Esophagus (tissue), 2 donors: ENCODE measurements at regions not wholly inside any gene's neighbourhood (a gene's known extent, or its start where the extent isn't known, plus 50 kb on each side); places are given as distances from the start of the nearest gene placed in this dataset.
"Not testable (repeated sequence)": the region's sequence is repeated elsewhere in the genome, so short reads cannot be mapped to it uniquely, and the experiment has no call there.

Experiments
- H3K27ac ChIP-seq, 2 donors: one replicate each; pipeline ENCODE4 v1.5.1; 2013; ENCODE audit warnings: low read depth in 2 of 2, mild to moderate bottlenecking in 2 of 2, inconsistent platforms in 1 of 2, low read length in 1 of 2, moderate library complexity in 1 of 2
- H3K27me3 ChIP-seq, 2 donors: one replicate each; pipeline ENCODE4 v1.6.1; 2013; ENCODE audit warnings: low read length in 2 of 2, control low read depth in 1 of 2, mild to moderate bottlenecking in 1 of 2; ENCODE audit not compliant: insufficient read depth in 2 of 2, control insufficient read depth in 1 of 2
- H3K36me3 ChIP-seq, 2 donors: one replicate each; pipeline ENCODE4 v1.6.1; 2013; ENCODE audit warnings: low read length in 1 of 2; ENCODE audit not compliant: control insufficient read depth in 2 of 2, insufficient read depth in 2 of 2
- H3K4me1 ChIP-seq, 2 donors: one replicate each; pipeline ENCODE4 v1.6.1; 2013; ENCODE audit warnings: low read length in 1 of 2; ENCODE audit not compliant: control insufficient read depth in 2 of 2, insufficient read depth in 2 of 2
- H3K4me3 ChIP-seq, 2 donors: one replicate each; pipeline ENCODE4 v1.5.1; 2013; ENCODE audit warnings: low read length in 2 of 2, mild to moderate bottlenecking in 2 of 2, low read depth in 1 of 2, moderate library complexity in 1 of 2
- H3K9me3 ChIP-seq, 2 donors: one replicate each; pipeline ENCODE4 v1.6.1; 2013; ENCODE audit warnings: mild to moderate bottlenecking in 2 of 2, low read depth in 1 of 2, low read length in 1 of 2, moderate library complexity in 1 of 2; ENCODE audit not compliant: control insufficient read depth in 2 of 2, insufficient read depth in 1 of 2
- WGBS, 2 donors: extraction: QIAGEN DNeasy Blood & Tissue Kit; methylation state at CpG; one replicate each; pipeline ENCODE4 v1.1.7; 2013; 5-methylcytosine and 5-hydroxymethylcytosine counted together
- donor health status: healthy with polysubstance abuse.
- donor health status: Bipolar disorder and iron deficiency.

DNA sequence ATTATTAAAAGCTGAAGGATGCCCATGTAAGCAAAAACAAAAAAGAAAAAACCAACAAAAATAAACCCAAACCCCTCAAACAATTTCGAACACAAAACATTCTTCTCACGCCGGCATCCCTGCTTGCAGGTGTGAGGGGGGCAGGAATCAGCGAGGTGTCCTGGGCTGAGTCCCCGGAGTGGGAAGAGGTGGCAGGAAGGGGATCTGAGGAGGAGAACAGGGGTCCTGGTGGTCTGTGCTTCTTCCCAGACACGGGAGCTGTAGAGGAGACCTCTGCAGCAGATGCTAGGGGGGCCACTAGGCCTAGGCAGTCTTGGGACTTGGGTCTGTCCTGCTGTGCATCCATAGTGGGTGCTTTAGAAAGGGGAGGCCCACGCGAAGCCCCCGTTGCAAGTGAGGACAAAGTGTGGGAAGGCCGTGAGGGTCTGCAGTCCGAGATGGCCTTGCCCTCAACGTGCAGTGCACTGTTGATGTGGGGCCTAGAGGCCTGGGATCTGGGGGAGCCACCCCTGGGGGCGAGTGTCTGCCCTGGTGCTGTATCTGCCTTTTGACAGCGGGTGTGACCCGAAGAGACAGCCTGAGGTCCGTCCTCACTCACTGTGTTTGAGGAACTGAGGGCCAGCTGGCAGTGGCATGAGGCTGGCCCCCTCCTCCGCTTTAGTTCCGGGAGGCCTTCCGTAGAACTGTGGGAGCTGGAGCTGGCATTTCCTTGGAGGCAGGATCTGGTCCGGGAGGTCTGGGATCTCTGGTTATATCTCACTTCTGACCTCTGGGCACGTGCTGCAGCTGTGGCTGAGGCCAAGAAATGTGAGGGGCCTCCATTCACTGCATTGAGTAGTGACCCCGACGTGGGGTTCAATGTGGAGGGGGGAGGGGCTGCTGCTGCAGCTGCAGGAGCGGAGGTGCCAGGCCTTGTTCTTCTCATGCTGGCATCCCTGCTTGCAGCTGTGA lies 1371.5 kb downstream of the CDH12 start:
- H3K4me3 ChIP-seq: not testable (repeated sequence)

DNA sequence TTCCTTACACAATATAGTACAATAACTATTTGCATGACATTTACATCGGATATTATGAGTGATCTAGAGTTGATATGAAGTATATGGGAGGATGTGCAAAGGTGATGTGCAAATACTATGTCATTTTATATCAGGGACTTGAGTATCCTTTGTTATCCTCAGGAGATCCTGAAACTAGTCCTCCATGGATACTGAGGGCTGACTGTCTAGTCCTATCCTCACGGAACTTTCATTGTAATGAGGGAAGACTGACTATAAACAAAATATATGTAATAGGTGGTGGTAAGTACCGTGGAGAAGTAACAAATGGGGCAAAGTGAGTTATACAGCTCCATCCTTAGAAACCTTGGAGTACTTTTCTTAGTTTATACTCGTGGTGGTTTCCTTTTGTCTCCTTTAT lies 1373.1 kb downstream of the CDH12 start:
- H3K36me3 ChIP-seq, H3K27ac ChIP-seq, H3K9me3 ChIP-seq, H3K4me3 ChIP-seq, H3K4me1 ChIP-seq, H3K27me3 ChIP-seq: not testable (repeated sequence)
- 90 to 94% methylated on average over 3 of the region's 4 CpGs for WGBS, 2 donors

More for the DNA sequence above, 1371.5 kb downstream of the CDH12 start:
- H3K27ac ChIP-seq, H3K4me1 ChIP-seq, H3K27me3 ChIP-seq, H3K36me3 ChIP-seq, H3K9me3 ChIP-seq: not testable (repeated sequence)
- WGBS, 2 donors: 92% methylated on average over 24 of the region's 24 CpGs

DNA sequence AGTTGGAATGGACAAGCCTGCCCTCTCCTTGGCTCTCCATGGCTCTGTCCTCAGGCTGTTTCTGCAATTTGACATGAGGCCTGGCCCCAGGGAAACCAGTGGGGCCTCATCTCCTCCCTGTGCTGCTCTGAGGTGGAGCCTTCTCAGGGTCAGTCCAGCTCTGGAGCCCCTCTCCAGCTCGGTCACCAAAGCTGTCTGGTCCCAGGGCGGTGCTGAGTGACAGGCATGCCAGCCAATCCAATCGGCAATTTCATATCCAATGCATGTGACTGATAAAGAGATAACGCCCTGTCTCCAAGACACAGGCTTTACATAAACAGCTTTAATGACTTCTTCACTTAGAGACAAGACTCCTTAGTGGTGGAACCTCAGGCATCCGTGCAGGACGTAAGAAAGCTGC lies 1379.2 kb downstream of the CDH12 start:
- not testable (repeated sequence) for H3K27ac ChIP-seq, H3K9me3 ChIP-seq, H3K36me3 ChIP-seq, H3K27me3 ChIP-seq, H3K4me1 ChIP-seq, H3K4me3 ChIP-seq
- WGBS, 2 donors: 97 to 98% methylated on average over 4 of the region's 6 CpGs

DNA sequence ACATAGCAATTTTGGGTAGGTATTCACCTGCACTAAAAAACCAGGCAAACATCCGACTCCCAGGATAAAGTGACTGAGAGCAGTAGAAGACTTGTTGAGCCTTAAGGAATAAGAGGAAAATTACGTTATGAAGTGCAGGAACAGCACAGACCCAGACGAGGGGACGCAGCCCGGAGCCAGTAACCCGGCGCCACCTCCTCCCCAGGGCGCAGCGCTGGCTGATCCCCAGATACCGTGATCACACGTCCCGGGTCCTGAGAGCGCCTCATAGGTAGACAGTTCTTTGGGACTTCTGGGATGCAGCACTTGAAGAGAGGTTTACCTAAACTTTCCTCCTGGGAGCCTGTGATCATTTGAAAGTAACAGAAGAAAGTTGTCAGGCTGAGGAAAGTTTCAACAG lies 1379.7 kb downstream of the CDH12 start:
- H3K27ac ChIP-seq, H3K4me1 ChIP-seq, H3K36me3 ChIP-seq, H3K9me3 ChIP-seq, H3K4me3 ChIP-seq, H3K27me3 ChIP-seq: not testable (repeated sequence)
- 97 to 98% methylated on average over 13 of the region's 13 CpGs for WGBS, 2 donors

DNA sequence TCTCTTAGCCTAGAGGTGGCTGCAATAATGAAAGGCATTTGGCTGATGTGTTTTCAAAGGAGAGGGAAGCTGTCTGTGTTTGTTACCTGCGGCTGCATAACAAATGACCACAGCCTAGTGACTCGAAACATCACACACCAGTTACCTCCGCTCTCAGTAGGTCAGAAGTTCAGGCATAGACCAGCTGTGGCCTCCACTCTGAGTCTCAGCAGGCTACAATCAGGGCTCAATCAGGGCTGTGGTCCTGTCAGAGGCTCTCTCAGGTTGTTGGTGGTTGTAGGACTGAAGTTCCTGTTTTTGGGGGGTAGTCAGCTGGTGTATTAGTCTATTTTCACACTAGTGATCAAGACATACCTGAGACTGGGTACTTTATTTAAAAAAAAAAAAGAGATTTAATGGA lies 1381.5 kb downstream of the CDH12 start:
- not testable (repeated sequence) for H3K9me3 ChIP-seq, H3K27me3 ChIP-seq, H3K36me3 ChIP-seq, H3K27ac ChIP-seq, H3K4me3 ChIP-seq, H3K4me1 ChIP-seq
- WGBS, 2 donors: 95 to 97% methylated on average over 3 of the region's 3 CpGs

DNA sequence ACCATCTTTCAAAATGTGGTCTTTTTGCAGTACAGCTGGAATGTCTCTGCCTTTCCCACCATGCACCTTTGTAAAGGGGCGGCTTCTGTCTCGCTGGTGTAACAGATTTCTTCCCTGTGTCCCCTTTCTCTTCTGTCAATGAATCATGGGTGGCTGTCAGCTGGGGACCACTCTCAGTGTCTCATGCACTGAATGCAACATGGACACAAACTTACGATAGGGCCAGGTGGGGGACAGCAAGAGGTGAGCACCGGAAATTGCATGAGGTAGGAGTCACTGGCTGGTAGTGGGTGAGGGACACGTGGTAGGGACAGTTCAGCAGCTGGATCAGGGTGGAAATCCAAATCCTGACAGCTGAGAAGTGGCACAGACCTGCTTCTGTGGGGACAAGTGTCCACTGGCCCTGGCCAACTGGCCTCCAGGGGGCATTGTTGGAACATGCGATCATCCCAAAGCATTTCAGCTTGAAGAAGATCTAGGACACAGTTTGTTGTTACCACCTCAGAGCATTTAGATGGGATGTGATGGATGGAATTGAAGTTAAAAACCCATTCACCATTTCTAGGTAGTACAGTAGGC lies 1383.5 kb downstream of the CDH12 start:
- not testable (repeated sequence) for H3K9me3 ChIP-seq, H3K27ac ChIP-seq, H3K36me3 ChIP-seq, H3K4me3 ChIP-seq, H3K27me3 ChIP-seq, H3K4me1 ChIP-seq
- WGBS, 2 donors: 89 to 90% methylated on average over 6 of the region's 6 CpGs

DNA sequence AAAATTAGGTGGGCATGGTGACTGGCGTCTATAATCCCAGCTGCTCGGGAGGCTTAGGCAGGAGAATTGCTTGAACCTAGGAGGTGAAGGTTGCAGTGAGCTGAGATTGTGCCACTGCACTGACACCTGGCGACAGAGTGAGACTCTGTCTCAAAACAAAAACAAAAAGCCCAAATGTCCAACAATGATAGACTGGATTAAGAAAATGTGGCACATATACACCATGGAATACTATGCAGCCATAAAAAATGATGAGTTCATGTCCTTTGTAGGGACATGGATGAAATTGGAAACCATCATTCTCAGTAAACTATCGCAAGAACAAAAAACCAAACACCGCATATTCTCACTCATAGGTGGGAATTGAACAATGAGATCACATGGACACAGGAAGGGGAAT lies 1385.6 kb downstream of the CDH12 start:
- not testable (repeated sequence) for H3K27ac ChIP-seq, H3K27me3 ChIP-seq, H3K9me3 ChIP-seq, H3K4me3 ChIP-seq, H3K36me3 ChIP-seq, H3K4me1 ChIP-seq
- WGBS, 2 donors: 99 to 100% methylated on average over 2 of the region's 5 CpGs

DNA sequence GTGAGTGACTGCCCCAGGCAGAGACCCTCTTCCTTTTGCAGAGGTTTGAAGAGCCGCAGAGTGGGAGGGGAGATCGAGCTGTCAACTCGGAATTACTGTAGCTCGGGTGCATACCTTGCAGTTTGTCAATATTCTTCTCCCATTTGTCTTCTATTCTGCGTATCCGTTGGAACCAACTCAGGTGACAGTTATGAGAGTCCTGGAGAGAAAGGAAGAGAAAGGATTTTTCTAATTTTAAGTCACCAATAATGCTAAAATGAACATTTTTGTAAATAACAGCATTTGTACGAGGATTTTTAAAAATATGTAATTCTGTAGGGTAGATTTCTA lies 1393.4 kb downstream of the CDH12 start:
- not testable (repeated sequence) for H3K27ac ChIP-seq, H3K36me3 ChIP-seq, H3K9me3 ChIP-seq, H3K27me3 ChIP-seq, H3K4me1 ChIP-seq
- WGBS, 2 donors: 0% methylated on average over 1 of the region's 7 CpGs; no CpG with 5 or more reads in 1 of the 2 donors
- H3K4me3 ChIP-seq: peak overlapping the region; percentile 60 to 79

DNA sequence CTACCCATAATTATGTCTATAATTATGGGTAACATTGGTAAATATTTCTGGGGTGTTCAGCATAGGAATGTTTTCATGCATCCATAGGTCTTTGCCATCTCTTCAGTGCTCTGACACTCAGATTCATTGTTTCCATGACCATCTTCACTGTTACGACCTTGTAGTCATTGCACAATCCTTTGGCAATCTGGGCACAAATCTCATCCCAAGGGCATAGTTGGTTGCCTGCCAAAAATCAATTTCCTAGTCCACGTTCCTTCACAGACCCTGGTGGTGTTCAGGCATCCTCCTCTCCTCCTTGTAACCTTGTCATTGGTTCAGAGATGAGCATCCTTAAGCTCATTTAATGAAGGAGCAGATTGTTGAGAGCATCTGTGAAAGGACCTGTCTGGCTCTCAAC lies 1400.7 kb downstream of the CDH12 start:
- Histone ChIP-seq H3K9me3 (no peaks in the 10 kb centered on the region), H3K27me3 (no peaks in the 10 kb centered on the region), H3K36me3 (no peaks in the 10 kb centered on the region), H3K4me3 (no peak overlapping the region), H3K27ac (no peak overlapping the region), H3K4me1 (no peaks in the 10 kb centered on the region)
- 24 to 27% methylated on average over 2 of the region's 2 CpGs for WGBS, 2 donors

DNA sequence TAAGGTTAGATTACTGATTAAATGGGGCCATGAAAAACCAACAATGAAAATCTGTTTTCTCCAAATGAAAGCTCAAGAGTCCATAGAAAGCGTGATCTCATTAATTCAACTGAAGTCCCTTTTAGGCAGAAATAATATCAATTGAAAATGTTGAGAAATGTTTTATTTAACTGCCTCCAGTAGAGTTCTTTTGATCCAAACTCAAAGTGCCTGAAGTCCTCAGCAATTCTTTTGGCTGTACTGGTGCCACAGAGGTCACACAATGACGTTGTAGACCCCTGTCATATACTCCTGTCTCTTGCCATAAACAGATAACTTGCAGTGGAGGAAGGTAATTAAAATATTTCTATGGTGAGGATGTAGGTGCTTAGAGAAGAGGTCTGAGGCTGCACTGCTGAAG lies 1420.5 kb downstream of the CDH12 start:
- no peak overlapping the region for H3K4me3 ChIP-seq
- H3K36me3 ChIP-seq: no peaks in the 10 kb centered on the region
- no peaks in the 10 kb centered on the region for H3K4me1 ChIP-seq
- H3K9me3 ChIP-seq: no peaks in the 10 kb centered on the region
- WGBS, 2 donors: 44 to 49% methylated on average over 2 of the region's 2 CpGs
- H3K27ac ChIP-seq: no peak overlapping the region
- H3K27me3 ChIP-seq: no peaks in the 10 kb centered on the region
